GM19372 (cell line): ENCODE measurements at regions not wholly inside any gene's neighbourhood (a gene's known extent, or its start where the extent isn't known, plus 50 kb on each side); places are given as distances from the start of the nearest gene placed in this dataset.
"Not testable (repeated sequence)": the region's sequence is repeated elsewhere in the genome, so short reads cannot be mapped to it uniquely, and the experiment has no call there.

ENCODE experiments used
- ATAC-seq: cut with Tn5 transposase; IDR thresholded peaks from one replicate; pipeline ENCODE4 v1.9.1; 2021; ENCODE audit warnings: mild to moderate bottlenecking, low read depth, moderate library complexity; ENCODE audit not compliant: unreplicated experiment

- ATAC-seq, result no peak
These were observed 798.5 kb upstream of the ARRDC3 start for GRCh38 chr5:92181656-92182055.

DNA sequence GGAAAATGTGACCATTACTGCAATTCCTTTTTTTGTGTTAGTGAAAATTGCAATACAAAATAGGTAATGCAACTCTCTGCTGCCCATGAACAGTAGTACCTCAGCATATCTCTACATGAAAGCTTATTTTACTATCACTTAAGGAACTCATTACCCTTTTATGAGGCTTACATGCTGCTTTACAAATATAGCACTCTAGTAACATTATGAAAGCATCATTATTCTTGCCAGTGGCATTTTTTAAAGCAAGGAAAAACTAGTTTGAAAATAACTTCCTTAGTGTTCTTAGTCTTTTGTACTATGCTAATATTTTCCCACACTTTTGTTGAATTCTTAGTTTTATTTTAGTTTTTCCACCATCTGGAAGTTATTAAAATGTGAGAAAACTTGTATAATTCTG lies 797.3 kb upstream of the ARRDC3 start:
- ATAC-seq, result no peak

DNA sequence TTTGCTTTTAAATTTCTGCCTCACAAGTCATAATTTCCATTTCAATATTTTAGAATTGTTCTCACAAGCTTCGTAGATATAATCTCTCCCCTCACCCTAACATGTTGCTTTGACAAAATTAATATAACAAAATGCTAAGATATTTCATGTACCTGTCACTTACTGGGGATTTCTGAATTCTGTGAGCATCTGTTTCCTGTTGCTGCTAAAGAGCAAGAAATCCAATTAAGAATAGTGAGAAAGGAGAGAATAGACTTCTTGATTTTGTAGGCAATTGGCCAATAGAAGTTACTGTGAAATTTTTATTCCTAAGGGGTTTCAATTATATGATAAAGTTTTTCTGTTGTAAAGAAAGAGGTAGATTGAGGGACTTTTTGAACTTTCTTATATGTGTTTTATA lies 796.5 kb upstream of the ARRDC3 start:
- no peak for ATAC-seq

DNA sequence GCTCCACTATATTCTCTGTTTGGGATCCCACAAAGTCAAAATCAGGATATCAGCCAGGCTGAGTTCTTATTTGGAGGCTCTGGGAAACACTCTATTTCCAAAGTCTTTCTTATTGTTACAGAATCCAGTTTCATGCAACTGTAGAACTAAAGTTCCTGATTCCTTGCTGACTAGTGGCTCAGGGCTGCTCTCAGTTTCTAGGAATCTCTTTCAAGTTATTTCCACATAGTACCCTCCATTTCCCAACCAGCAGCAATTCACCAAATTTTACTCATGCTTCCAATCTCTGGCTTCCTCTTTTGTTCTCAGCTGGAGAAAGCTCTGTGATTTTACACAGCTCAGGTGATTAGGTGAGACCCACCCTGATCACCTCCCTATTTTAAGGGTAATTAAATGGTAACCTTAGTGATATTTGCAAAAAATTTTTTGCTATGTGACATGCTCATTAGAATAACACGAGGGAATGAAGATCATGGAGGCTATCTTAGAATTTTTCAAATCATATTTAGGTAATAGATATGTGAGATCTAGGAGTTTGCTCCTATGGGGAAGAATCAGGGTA lies 794.9 kb upstream of the ARRDC3 start:
- ATAC-seq, result no peak

- no peak for ATAC-seq
These were observed 780.8 kb upstream of the ARRDC3 start for GRCh38 chr5:92163906-92164305.

DNA sequence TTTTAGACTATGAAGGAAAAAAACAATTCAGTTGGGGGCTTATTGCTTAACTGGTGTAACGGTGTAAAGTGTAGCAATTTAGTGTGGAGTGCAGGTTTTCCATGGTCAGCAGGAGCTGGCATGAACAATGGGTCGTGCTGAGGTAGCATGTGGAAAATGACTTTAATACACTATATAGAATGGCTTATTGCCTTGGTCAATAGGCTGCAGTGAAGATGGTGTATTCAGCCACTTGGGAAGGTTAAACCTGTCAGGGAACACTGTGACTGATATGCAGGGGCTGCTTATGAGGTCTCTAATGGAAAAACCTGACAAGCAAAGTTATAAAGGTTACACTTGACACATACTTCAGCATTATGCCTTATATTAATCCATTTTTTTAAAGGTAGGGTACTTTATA lies 764.7 kb upstream of the ARRDC3 start:
- ATAC-seq, result no peak

- ATAC-seq, result no peak
These were observed 764.1 kb upstream of the ARRDC3 start for GRCh38 chr5:92147266-92147665.

GRCh38 chr5:92145852-92146251 lies 762.7 kb upstream of the ARRDC3 start:
- no peak for ATAC-seq

DNA sequence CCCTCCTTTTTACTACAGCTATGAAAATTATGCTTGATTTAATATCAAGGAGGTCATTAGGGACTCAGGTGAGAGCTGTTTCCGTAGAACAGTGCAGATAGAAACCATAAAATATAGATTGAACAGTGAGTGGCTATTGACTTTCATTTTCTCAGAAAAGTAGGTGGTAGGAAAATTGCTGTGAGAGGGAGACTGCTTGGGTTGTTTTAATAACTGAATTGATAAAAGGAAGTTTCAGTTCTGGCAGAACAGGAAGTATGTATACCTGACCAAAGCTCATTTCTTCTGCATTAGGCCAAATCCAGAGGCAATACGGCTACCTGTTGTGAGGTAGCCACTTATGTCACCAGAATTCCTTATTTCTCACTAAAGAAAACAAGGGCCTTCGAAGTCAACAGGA lies 761.7 kb upstream of the ARRDC3 start:
- no peak for ATAC-seq

DNA sequence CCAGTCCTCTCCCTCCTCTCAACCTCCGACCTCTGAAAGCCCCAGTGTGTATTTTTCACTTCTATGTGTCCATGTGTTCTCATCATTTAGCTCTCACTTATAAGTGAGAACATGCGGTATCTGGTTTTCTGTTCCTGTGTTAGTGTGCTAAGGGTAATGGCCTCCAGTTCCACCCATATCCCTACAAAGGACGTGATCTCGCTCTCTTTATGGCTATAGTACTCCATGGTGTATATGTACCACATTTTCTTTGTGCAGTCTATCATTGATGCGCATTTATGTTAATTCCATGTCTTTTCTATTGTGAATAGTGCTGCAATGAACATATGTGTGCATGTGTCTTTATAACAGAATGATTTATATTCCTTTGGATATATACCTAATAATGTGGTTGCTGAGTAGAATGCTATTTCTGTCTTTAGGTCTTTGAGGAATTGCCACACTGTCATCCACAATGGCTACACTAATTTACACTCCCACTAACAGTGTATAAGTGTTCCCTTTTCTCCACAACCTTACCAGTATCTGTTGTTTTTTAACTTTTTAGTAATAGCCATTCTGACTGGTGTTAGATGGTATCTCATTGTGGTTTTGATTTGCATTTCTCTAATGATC lies 749.3 kb upstream of the ARRDC3 start:
- ATAC-seq, result not testable (repeated sequence)

GRCh38 chr5:92126182-92126581 lies 743.1 kb upstream of the ARRDC3 start:
- ATAC-seq, result no peak

GRCh38 chr5:92119110-92119509 lies 736.0 kb upstream of the ARRDC3 start:
- ATAC-seq, result no peak

GRCh38 chr5:92106808-92107207 lies 723.7 kb upstream of the ARRDC3 start:
- no peak for ATAC-seq

- ATAC-seq, result no peak
These were observed 721.0 kb upstream of the ARRDC3 start for GRCh38 chr5:92104126-92104525.

DNA sequence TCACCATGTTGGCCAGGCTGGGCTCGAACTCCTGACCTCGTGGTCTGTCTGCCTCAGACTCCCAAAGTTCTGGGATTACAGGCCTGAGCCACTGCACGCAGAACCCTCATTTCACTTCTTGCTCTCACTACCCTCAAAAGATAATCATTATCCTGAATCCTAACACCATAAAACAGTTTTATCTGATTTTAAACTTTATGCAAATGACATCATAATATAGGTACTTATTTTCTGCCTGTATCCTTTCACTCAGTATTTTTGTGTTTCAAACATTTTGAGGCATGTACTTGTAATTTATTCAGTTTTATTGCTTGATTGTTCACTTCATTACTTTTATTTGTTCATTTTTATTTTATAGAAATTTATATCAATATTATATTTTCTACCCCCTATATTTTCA lies 719.2 kb upstream of the ARRDC3 start:
- ATAC-seq, result no peak

- ATAC-seq, result no peak
These were observed 709.1 kb upstream of the ARRDC3 start for GRCh38 chr5:92092239-92092638.

GRCh38 chr5:92086059-92086811 lies 703.1 kb upstream of the ARRDC3 start:
- ATAC-seq, result no peak

- ATAC-seq, result no peak
These were observed 699.0 kb upstream of the ARRDC3 start for GRCh38 chr5:92081958-92082712.

- ATAC-seq, result no peak
These were observed 687.7 kb upstream of the ARRDC3 start for GRCh38 chr5:92070786-92071185.

DNA sequence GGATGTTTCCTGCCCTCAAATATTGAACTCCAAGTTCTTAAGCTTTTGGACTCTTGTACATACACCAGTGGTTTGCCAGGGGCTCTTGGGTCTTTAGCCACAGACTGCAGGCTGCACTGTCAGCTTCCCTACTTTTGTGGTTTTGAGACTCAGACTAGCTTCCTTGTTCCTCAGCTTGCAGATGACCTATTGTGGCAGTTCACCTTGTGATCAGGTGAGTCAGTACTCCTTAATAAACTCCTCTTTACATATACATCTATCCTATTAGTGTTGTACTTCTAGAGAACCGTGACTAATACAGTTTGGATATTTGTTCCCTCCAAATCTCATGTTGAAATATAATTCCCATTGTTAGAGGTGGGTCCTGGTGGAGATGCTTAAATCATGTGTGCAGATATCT lies 681.9 kb upstream of the ARRDC3 start:
- no peak for ATAC-seq

GRCh38 chr5:92051741-92052140 lies 668.6 kb upstream of the ARRDC3 start:
- no peak for ATAC-seq
